Thyroid gland (tissue), 4 donors: ENCODE measurements at regions not wholly inside any gene's neighbourhood (a gene's known extent, or its start where the extent isn't known, plus 50 kb on each side); places are given as distances from the start of the nearest gene placed in this dataset.

Source experiments
- DNase-seq, 2 donors: peaks; one replicate each; pipeline ENCODE4 v3.0.0-alpha.2; 2019
- H3K27ac ChIP-seq, 3 donors: fragments of 200-600 bp; sonication (generic); 1 replicate in 2 of 3; 2 replicates in 1 of 3; pipeline ENCODE4 v1.5.1; 2016 to 2019; ENCODE audit warnings: mild to moderate bottlenecking in 1 of 3, moderate library complexity in 1 of 3
- H3K27me3 ChIP-seq: fragments of 200-600 bp; sonication (generic); one replicate; pipeline ENCODE4 v1.5.1; 2019
- H3K36me3 ChIP-seq, 2 donors: fragments of 200-600 bp; sonication (generic); one replicate each; pipeline ENCODE4 v1.5.1; 2016 to 2019
- H3K4me1 ChIP-seq, 2 donors: fragments of 200-600 bp; sonication (generic); one replicate each; pipeline ENCODE4 v1.5.1; 2017 to 2019
- H3K4me3 ChIP-seq, 3 donors: fragments of 200-600 bp; sonication (generic); replicated peaks in 1 of 3; 1 replicate in 2 of 3; 2 replicates in 1 of 3; pipeline ENCODE4 v1.5.1; 2016; ENCODE audit warnings: mild to moderate bottlenecking in 1 of 3
- H3K9me3 ChIP-seq: fragments of 200-600 bp; sonication (generic); one replicate; pipeline ENCODE4 v1.5.1; 2017
- POLR2A ChIP-seq, 2 donors: fragments of 450-650 bp; IDR thresholded peaks; one replicate each; pipeline ENCODE4 v1.6.1; 2017; ENCODE audit warnings: antibody characterized with exemption in 2 of 2, mild to moderate bottlenecking in 2 of 2, moderate library complexity in 1 of 2
- WGBS, 2 donors: methylation state at CpG; one replicate each; pipeline ENCODE4 v1.1.5; 2017; 5-methylcytosine and 5-hydroxymethylcytosine counted together
- intact Hi-C: fragments of 100-400 bp; cut with DNase I; formaldehyde crosslinking; loops from one replicate; pipeline ENCODE4 v1.15.1; 2023
- TF ChIP-seq, protein P1 (sequence below), 6 experiments: fragments of 200-600 bp in 3 of 6; fragments of 450-650 bp in 3 of 6; sonication (generic) in 3 of 6; IDR thresholded peaks; one replicate each; pipeline ENCODE4 v1.5.1; 2016 to 2019; ENCODE audit warnings: antibody characterized with exemption in 6 of 6, mild to moderate bottlenecking in 2 of 6, inconsistent platforms in 1 of 6, moderate library complexity in 1 of 6

DNA sequence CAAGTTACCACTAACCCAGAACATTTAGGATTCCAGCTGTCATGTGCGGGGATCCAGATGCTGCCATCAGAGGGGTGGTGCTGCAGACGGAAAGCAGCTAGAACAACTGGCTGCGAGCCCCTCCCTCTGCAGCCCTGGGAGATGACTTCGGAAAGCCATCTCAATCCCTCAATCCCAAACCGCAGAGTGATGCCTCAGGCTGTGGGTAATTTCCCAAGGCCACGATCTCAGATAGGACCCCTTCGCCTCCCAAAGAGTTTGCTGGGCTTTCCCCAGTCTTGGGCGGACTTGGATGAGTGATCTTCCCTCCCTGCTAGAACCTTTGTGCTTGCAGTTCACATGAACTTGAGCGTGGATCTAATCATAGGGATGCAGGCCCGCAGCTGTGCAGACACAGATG, 71.3 kb upstream of the EN2 start:
- no peaks in the 10 kb centered on the region for H3K36me3 ChIP-seq
- intact Hi-C loops = no loop called here
- no peak overlapping the region for H3K27ac ChIP-seq
- H3K27me3 ChIP-seq = peaks cover 22% of the 10 kb centered on the region
- 70 to 84% methylated on average over 10 of the region's 10 CpGs for WGBS, 2 donors
- H3K4me3 ChIP-seq = no peak overlapping the region
- H3K9me3 ChIP-seq = no peaks in the 10 kb centered on the region
- H3K4me1 ChIP-seq = peaks cover 3 to 9% of the 10 kb centered on the region in 2 donors
- no peak for DNase-seq
- TF ChIP-seq POLR2A (IDR thresholded peaks at IDR 0.05) = no peak
- TF ChIP-seq, protein P1, sequence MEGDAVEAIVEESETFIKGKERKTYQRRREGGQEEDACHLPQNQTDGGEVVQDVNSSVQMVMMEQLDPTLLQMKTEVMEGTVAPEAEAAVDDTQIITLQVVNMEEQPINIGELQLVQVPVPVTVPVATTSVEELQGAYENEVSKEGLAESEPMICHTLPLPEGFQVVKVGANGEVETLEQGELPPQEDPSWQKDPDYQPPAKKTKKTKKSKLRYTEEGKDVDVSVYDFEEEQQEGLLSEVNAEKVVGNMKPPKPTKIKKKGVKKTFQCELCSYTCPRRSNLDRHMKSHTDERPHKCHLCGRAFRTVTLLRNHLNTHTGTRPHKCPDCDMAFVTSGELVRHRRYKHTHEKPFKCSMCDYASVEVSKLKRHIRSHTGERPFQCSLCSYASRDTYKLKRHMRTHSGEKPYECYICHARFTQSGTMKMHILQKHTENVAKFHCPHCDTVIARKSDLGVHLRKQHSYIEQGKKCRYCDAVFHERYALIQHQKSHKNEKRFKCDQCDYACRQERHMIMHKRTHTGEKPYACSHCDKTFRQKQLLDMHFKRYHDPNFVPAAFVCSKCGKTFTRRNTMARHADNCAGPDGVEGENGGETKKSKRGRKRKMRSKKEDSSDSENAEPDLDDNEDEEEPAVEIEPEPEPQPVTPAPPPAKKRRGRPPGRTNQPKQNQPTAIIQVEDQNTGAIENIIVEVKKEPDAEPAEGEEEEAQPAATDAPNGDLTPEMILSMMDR (IDR thresholded peaks at IDR 0.05) = no peak

GRCh38 chr7:155387066-155387620, 70.8 kb upstream of the EN2 start:
- Histone ChIP-seq H3K27me3 (peaks cover 17% of the 10 kb centered on the region), H3K9me3 (no peaks in the 10 kb centered on the region), H3K4me3 (no peak overlapping the region), H3K4me1 (peaks cover 0 to 4% of the 10 kb centered on the region in 2 donors), H3K36me3 (no peaks in the 10 kb centered on the region), H3K27ac (no peak overlapping the region)
- intact Hi-C loops = no loop called here
- 56 to 76% methylated on average over 9 to 15 of the region's 16 CpGs for WGBS, 2 donors
- TF ChIP-seq POLR2A (IDR thresholded peaks at IDR 0.05) = no peak
- TF ChIP-seq, protein P1 (IDR thresholded peaks at IDR 0.05) = no peak
- DNase-seq = no peak

DNA sequence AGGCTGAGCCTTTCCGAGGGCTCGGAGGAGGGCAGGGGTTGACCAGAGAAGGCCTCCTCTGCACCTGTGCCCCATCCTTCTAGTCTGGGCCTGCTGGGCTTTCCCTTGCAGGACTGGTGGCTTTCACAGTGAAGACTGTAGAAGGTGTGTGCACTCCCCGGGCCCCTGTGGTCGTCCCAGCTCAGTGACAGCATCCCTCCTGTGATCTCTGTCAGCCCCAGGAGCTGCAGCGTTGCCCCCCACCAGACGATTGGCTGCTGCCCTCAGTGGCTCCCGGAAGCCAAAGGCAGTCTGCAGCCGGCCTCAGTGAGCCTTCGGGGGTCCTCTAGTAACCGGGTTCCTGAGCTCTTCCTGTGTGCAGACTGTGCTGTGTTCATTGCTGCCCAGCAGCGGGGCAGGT, 69.4 kb upstream of the EN2 start:
- no peak for DNase-seq
- H3K4me1 ChIP-seq = no peaks in the 10 kb centered on the region
- H3K9me3 ChIP-seq = no peaks in the 10 kb centered on the region
- 70 to 72% methylated on average over 6 to 9 of the region's 11 CpGs for WGBS, 2 donors
- H3K36me3 ChIP-seq = no peaks in the 10 kb centered on the region
- no peak for TF ChIP-seq POLR2A (IDR thresholded peaks at IDR 0.05)
- TF ChIP-seq, protein P1 (IDR thresholded peaks at IDR 0.05) = no peak
- intact Hi-C loops = no loop called here
- no peak overlapping the region for H3K27ac ChIP-seq
- no peak overlapping the region for H3K4me3 ChIP-seq
- H3K27me3 ChIP-seq = peaks cover 7% of the 10 kb centered on the region

DNA sequence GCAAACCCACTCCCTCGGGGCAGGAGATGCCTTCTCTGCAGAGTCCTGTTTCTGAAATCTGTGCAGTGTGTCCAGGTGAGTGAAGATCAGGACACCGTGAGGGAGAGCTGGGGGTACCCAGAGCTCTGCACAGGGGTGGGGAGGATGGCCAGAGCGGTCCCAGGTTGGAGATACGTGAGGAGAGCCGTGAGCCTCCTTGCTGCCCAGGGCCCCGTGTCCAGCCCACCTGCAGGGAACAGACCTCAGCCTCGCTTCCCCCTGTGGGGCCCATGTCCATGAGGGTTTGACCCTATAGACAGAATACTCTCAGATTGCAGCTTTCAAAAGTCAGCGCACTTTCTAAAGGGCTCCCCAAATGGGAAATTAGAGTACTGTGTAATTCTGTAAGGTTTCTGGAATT, 66.5 kb upstream of the EN2 start:
- no peak overlapping the region for H3K4me3 ChIP-seq
- 72 to 94% methylated on average over 6 to 8 of the region's 8 CpGs for WGBS, 2 donors
- no peaks in the 10 kb centered on the region for H3K36me3 ChIP-seq
- no peaks in the 10 kb centered on the region for H3K9me3 ChIP-seq
- DNase-seq = no peak
- H3K4me1 ChIP-seq = no peaks in the 10 kb centered on the region
- no peak overlapping the region for H3K27ac ChIP-seq
- H3K27me3 ChIP-seq = no peaks in the 10 kb centered on the region
- intact Hi-C loops = no loop called here
- TF ChIP-seq POLR2A (IDR thresholded peaks at IDR 0.05) = no peak
- TF ChIP-seq, protein P1 (IDR thresholded peaks at IDR 0.05) = no peak

DNA sequence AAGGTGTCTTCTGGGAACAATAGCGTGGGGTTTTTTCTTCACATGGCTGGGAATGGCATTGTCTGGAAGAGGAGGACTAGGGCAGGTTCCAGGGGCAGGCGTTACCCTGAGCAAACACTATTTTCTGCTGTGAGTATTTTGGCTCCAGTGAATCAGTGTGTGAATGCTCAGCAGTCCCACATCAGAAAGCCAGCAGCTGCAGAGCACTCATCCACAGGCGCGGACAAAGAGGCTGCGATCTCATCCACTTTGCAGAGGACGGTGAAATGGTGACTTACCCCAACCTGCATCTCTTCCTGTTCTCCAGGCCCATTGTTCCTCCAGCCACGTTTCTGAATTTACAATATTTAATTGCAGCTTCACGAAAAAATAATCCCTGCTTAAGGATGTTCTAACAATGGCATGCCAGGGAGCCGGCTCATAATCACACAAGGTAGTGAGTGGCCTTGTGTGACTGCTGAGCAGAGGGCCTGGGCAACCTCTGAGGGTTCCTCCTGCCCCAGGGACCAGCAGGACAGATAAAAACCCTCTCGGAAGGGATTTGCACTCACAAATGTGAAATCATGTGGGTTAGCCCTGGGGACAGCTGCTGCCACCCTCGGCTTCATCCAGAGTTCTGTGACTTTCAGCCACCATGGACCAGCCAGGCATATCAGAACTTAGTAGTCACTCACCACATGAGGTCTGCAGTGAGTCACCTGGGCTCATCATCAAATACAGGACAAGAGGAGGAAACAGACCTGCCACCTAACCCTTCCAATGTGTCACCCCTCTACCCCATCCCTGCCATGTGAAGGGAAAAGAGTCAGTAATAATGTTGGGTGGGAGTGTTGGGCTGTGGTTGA, 65.0 kb upstream of the EN2 start:
- no peaks in the 10 kb centered on the region for H3K27me3 ChIP-seq
- 63 to 68% methylated on average over 11 of the region's 11 CpGs for WGBS, 2 donors
- H3K4me1 ChIP-seq = no peaks in the 10 kb centered on the region
- H3K4me3 ChIP-seq = no peak overlapping the region
- intact Hi-C loops = no loop called here
- TF ChIP-seq, protein P1 (IDR thresholded peaks at IDR 0.05) = no peak
- TF ChIP-seq POLR2A (IDR thresholded peaks at IDR 0.05) = no peak
- H3K27ac ChIP-seq = no peak overlapping the region
- no peaks in the 10 kb centered on the region for H3K9me3 ChIP-seq
- DNase-seq = no peak
- no peaks in the 10 kb centered on the region for H3K36me3 ChIP-seq
